ENCODE measurements at regions not wholly inside any gene's neighbourhood (a gene's known extent, or its start where the extent isn't known, plus 50 kb on each side); places are given as distances from the start of the nearest gene placed in this dataset.
"Not testable (repeated sequence)": the region's sequence is repeated elsewhere in the genome, so short reads cannot be mapped to it uniquely, and the experiment has no call there.

- Histone ChIP-seq H3K27ac (ENCODE audit: low read length) (no peak overlapping the region), H3K4me3 (ENCODE audit: low read depth in 1 of 2, low read length in 2 of 2) (no peak overlapping the region), H3K36me3 (ENCODE audit: control insufficient read depth in 1 of 2, insufficient read depth in 2 of 2, low read length in 2 of 2) (no peaks in the 10 kb centered on the region), H3K9me3 (ENCODE audit: control insufficient read depth in 1 of 2, low read length in 2 of 2) (no peaks in the 10 kb centered on the region), H3K27me3 (ENCODE audit: low read depth, low read length) (no peaks in the 10 kb centered on the region), H3K4me1 (ENCODE audit: control insufficient read depth in 1 of 2, insufficient read depth in 2 of 2, low read length in 2 of 2) (no peaks in the 10 kb centered on the region)
These were observed 500.4 kb downstream of the ZBBX start for GRCh38 chr3:166879661-166880060.

- Histone ChIP-seq H3K36me3 (ENCODE audit: control insufficient read depth in 1 of 2, insufficient read depth in 2 of 2, low read length in 2 of 2) (no peaks in the 10 kb centered on the region), H3K27ac (ENCODE audit: low read length) (no peak overlapping the region), H3K27me3 (ENCODE audit: low read depth, low read length) (no peaks in the 10 kb centered on the region), H3K4me3 (ENCODE audit: low read depth in 1 of 2, low read length in 2 of 2) (no peak overlapping the region), H3K9me3 (ENCODE audit: control insufficient read depth in 1 of 2, low read length in 2 of 2) (peaks cover 0 to under 1% of the 10 kb centered on the region in 2 donors), H3K4me1 (ENCODE audit: control insufficient read depth in 1 of 2, insufficient read depth in 2 of 2, low read length in 2 of 2) (no peaks in the 10 kb centered on the region)
These were observed 502.1 kb downstream of the ZBBX start for GRCh38 chr3:166877971-166878370.

- H3K9me3 ChIP-seq (ENCODE audit: control insufficient read depth in 1 of 2, low read length in 2 of 2): no peaks in the 10 kb centered on the region
- no peak overlapping the region for H3K27ac ChIP-seq (ENCODE audit: low read length)
- H3K4me1 ChIP-seq (ENCODE audit: control insufficient read depth in 1 of 2, insufficient read depth in 2 of 2, low read length in 2 of 2): no peaks in the 10 kb centered on the region
- no peak overlapping the region for H3K4me3 ChIP-seq (ENCODE audit: low read depth in 1 of 2, low read length in 2 of 2)
- H3K27me3 ChIP-seq (ENCODE audit: low read depth, low read length): no peaks in the 10 kb centered on the region
- H3K36me3 ChIP-seq (ENCODE audit: control insufficient read depth in 1 of 2, insufficient read depth in 2 of 2, low read length in 2 of 2): no peaks in the 10 kb centered on the region
These were observed 515.3 kb downstream of the ZBBX start for GRCh38 chr3:166864473-166865467.

- Histone ChIP-seq H3K36me3 (ENCODE audit: control insufficient read depth in 1 of 2, insufficient read depth in 2 of 2, low read length in 2 of 2) (no peaks in the 10 kb centered on the region), H3K9me3 (ENCODE audit: control insufficient read depth in 1 of 2, low read length in 2 of 2) (no peaks in the 10 kb centered on the region), H3K27me3 (ENCODE audit: low read depth, low read length) (no peaks in the 10 kb centered on the region), H3K4me3 (ENCODE audit: low read depth in 1 of 2, low read length in 2 of 2) (no peak overlapping the region), H3K4me1 (ENCODE audit: control insufficient read depth in 1 of 2, insufficient read depth in 2 of 2, low read length in 2 of 2) (no peaks in the 10 kb centered on the region), H3K27ac (ENCODE audit: low read length) (no peak overlapping the region)
These were observed 519.9 kb downstream of the ZBBX start for GRCh38 chr3:166860217-166860616.

GRCh38 chr3:166844329-166844728 is 535.8 kb downstream of the ZBBX start:
- H3K36me3 ChIP-seq (ENCODE audit: control insufficient read depth in 1 of 2, insufficient read depth in 2 of 2, low read length in 2 of 2): no peaks in the 10 kb centered on the region
- no peaks in the 10 kb centered on the region for H3K27me3 ChIP-seq (ENCODE audit: low read depth, low read length)
- H3K27ac ChIP-seq (ENCODE audit: low read length): no peak overlapping the region
- no peak overlapping the region for H3K4me3 ChIP-seq (ENCODE audit: low read depth in 1 of 2, low read length in 2 of 2)
- no peaks in the 10 kb centered on the region for H3K4me1 ChIP-seq (ENCODE audit: control insufficient read depth in 1 of 2, insufficient read depth in 2 of 2, low read length in 2 of 2)
- H3K9me3 ChIP-seq (ENCODE audit: control insufficient read depth in 1 of 2, low read length in 2 of 2): no peaks in the 10 kb centered on the region

- H3K9me3 ChIP-seq (ENCODE audit: control insufficient read depth in 1 of 2, low read length in 2 of 2); H3K4me1 ChIP-seq (ENCODE audit: control insufficient read depth in 1 of 2, insufficient read depth in 2 of 2, low read length in 2 of 2); H3K27me3 ChIP-seq (ENCODE audit: low read depth, low read length); H3K4me3 ChIP-seq (ENCODE audit: low read depth in 1 of 2, low read length in 2 of 2); H3K36me3 ChIP-seq (ENCODE audit: control insufficient read depth in 1 of 2, insufficient read depth in 2 of 2, low read length in 2 of 2); H3K27ac ChIP-seq (ENCODE audit: low read length): not testable (repeated sequence)
These were observed 537.3 kb downstream of the ZBBX start for GRCh38 chr3:166842784-166843183.

- no peaks in the 10 kb centered on the region for H3K9me3 ChIP-seq (ENCODE audit: control insufficient read depth in 1 of 2, low read length in 2 of 2)
- H3K4me3 ChIP-seq (ENCODE audit: low read depth in 1 of 2, low read length in 2 of 2): no peak overlapping the region
- no peaks in the 10 kb centered on the region for H3K36me3 ChIP-seq (ENCODE audit: control insufficient read depth in 1 of 2, insufficient read depth in 2 of 2, low read length in 2 of 2)
- H3K27me3 ChIP-seq (ENCODE audit: low read depth, low read length): no peaks in the 10 kb centered on the region
- H3K4me1 ChIP-seq (ENCODE audit: control insufficient read depth in 1 of 2, insufficient read depth in 2 of 2, low read length in 2 of 2): no peaks in the 10 kb centered on the region
- H3K27ac ChIP-seq (ENCODE audit: low read length): no peak overlapping the region
These were observed 542.6 kb downstream of the ZBBX start for GRCh38 chr3:166837535-166837934.

GRCh38 chr3:166836836-166837235 is 543.3 kb downstream of the ZBBX start:
- H3K27me3 ChIP-seq (ENCODE audit: low read depth, low read length): no peaks in the 10 kb centered on the region
- no peak overlapping the region for H3K4me3 ChIP-seq (ENCODE audit: low read depth in 1 of 2, low read length in 2 of 2)
- no peaks in the 10 kb centered on the region for H3K9me3 ChIP-seq (ENCODE audit: control insufficient read depth in 1 of 2, low read length in 2 of 2)
- H3K4me1 ChIP-seq (ENCODE audit: control insufficient read depth in 1 of 2, insufficient read depth in 2 of 2, low read length in 2 of 2): no peaks in the 10 kb centered on the region
- no peaks in the 10 kb centered on the region for H3K36me3 ChIP-seq (ENCODE audit: control insufficient read depth in 1 of 2, insufficient read depth in 2 of 2, low read length in 2 of 2)
- no peak overlapping the region for H3K27ac ChIP-seq (ENCODE audit: low read length)

GRCh38 chr3:166829896-166830295 is 550.2 kb downstream of the ZBBX start:
- H3K4me1 ChIP-seq (ENCODE audit: control insufficient read depth in 1 of 2, insufficient read depth in 2 of 2, low read length in 2 of 2): no peaks in the 10 kb centered on the region
- no peaks in the 10 kb centered on the region for H3K9me3 ChIP-seq (ENCODE audit: control insufficient read depth in 1 of 2, low read length in 2 of 2)
- no peak overlapping the region for H3K4me3 ChIP-seq (ENCODE audit: low read depth in 1 of 2, low read length in 2 of 2)
- no peaks in the 10 kb centered on the region for H3K27me3 ChIP-seq (ENCODE audit: low read depth, low read length)
- H3K36me3 ChIP-seq (ENCODE audit: control insufficient read depth in 1 of 2, insufficient read depth in 2 of 2, low read length in 2 of 2): no peaks in the 10 kb centered on the region
- no peak overlapping the region for H3K27ac ChIP-seq (ENCODE audit: low read length)

GRCh38 chr3:166818464-166818863 is 561.6 kb downstream of the ZBBX start:
- Histone ChIP-seq H3K4me1 (ENCODE audit: control insufficient read depth in 1 of 2, insufficient read depth in 2 of 2, low read length in 2 of 2) (no peaks in the 10 kb centered on the region), H3K9me3 (ENCODE audit: control insufficient read depth in 1 of 2, low read length in 2 of 2) (no peaks in the 10 kb centered on the region), H3K27me3 (ENCODE audit: low read depth, low read length) (no peaks in the 10 kb centered on the region), H3K4me3 (ENCODE audit: low read depth in 1 of 2, low read length in 2 of 2) (no peak overlapping the region), H3K36me3 (ENCODE audit: control insufficient read depth in 1 of 2, insufficient read depth in 2 of 2, low read length in 2 of 2) (no peaks in the 10 kb centered on the region), H3K27ac (ENCODE audit: low read length) (no peak overlapping the region)

GRCh38 chr3:166817269-166817668 is 562.8 kb downstream of the ZBBX start:
- H3K4me1 ChIP-seq (ENCODE audit: control insufficient read depth in 1 of 2, insufficient read depth in 2 of 2, low read length in 2 of 2); H3K4me3 ChIP-seq (ENCODE audit: low read depth in 1 of 2, low read length in 2 of 2); H3K27ac ChIP-seq (ENCODE audit: low read length); H3K27me3 ChIP-seq (ENCODE audit: low read depth, low read length); H3K36me3 ChIP-seq (ENCODE audit: control insufficient read depth in 1 of 2, insufficient read depth in 2 of 2, low read length in 2 of 2); H3K9me3 ChIP-seq (ENCODE audit: control insufficient read depth in 1 of 2, low read length in 2 of 2): not testable (repeated sequence)

Measured in muscle layer of duodenum (tissue), 2 donors.